Astrocyte of the hippocampus (primary cell): ENCODE measurements at regions not wholly inside any gene's neighbourhood (a gene's known extent, or its start where the extent isn't known, plus 50 kb on each side); places are given as distances from the start of the nearest gene placed in this dataset.
"Not testable (repeated sequence)": the region's sequence is repeated elsewhere in the genome, so short reads cannot be mapped to it uniquely, and the experiment has no call there.

Experiments used
- DNase-seq: peaks from one replicate; pipeline ENCODE4 v3.0.0; 2011; ENCODE audit warnings: low read depth, low spot score

GRCh38 chr2:90069290-90069894 lies 1377.9 kb downstream of the RPIA start:
- DNase-seq: no peak

- no peak for DNase-seq
Observed at GRCh38 chr2:90076311-90076710, 1384.8 kb downstream of the RPIA start.

GRCh38 chr2:90077948-90078347 lies 1386.5 kb downstream of the RPIA start:
- no peak for DNase-seq

- DNase-seq: no peak
Observed at GRCh38 chr2:90079374-90079773, 1387.9 kb downstream of the RPIA start.

- not testable (repeated sequence) for DNase-seq
Observed at GRCh38 chr2:90087792-90088191, 1396.3 kb downstream of the RPIA start.

GRCh38 chr2:90093571-90094270 lies 1402.2 kb downstream of the RPIA start:
- DNase-seq: not testable (repeated sequence)

GRCh38 chr2:90097617-90098016 lies 1406.1 kb downstream of the RPIA start:
- DNase-seq: not testable (repeated sequence)

- DNase-seq: not testable (repeated sequence)
Observed at GRCh38 chr2:90105142-90105541, 1413.7 kb downstream of the RPIA start.

GRCh38 chr2:90123409-90123808 lies 1431.9 kb downstream of the RPIA start:
- not testable (repeated sequence) for DNase-seq

GRCh38 chr2:90139046-90139445 lies 1447.6 kb downstream of the RPIA start:
- DNase-seq: not testable (repeated sequence)

- not testable (repeated sequence) for DNase-seq
Observed at GRCh38 chr2:90141558-90141957, 1450.1 kb downstream of the RPIA start.

- DNase-seq: not testable (repeated sequence)
Observed at GRCh38 chr2:90151805-90152204, 1460.3 kb downstream of the RPIA start.

- DNase-seq: not testable (repeated sequence)
Observed at GRCh38 chr2:90170978-90171377, 1479.5 kb downstream of the RPIA start.

- not testable (repeated sequence) for DNase-seq
Observed at GRCh38 chr2:90173081-90173480, 1481.6 kb downstream of the RPIA start.

GRCh38 chr2:90179591-90179990 lies 1488.1 kb downstream of the RPIA start:
- not testable (repeated sequence) for DNase-seq

- DNase-seq: no peak
Observed at GRCh38 chr2:90207454-90208058, 1516.1 kb downstream of the RPIA start.

GRCh38 chr2:90209009-90209408 lies 1517.5 kb downstream of the RPIA start:
- no peak for DNase-seq

GRCh38 chr2:90209806-90210205 lies 1518.3 kb downstream of the RPIA start:
- no peak for DNase-seq

- not testable (repeated sequence) for DNase-seq
Observed at GRCh38 chr2:90215880-90216279, 1524.4 kb downstream of the RPIA start.

GRCh38 chr2:90216801-90217200 lies 1525.3 kb downstream of the RPIA start:
- DNase-seq: not testable (repeated sequence)

- DNase-seq: not testable (repeated sequence)
Observed at GRCh38 chr2:90218534-90218933, 1527.1 kb downstream of the RPIA start.

- DNase-seq: not testable (repeated sequence)
Observed at GRCh38 chr2:90220623-90221299, 1529.3 kb downstream of the RPIA start.
